SU-DHL-6 (cell line): ENCODE measurements at regions not wholly inside any gene's neighbourhood (a gene's known extent, or its start where the extent isn't known, plus 50 kb on each side); places are given as distances from the start of the nearest gene placed in this dataset.

Experiments used
- EZH2phosphoT487 ChIP-seq: fragments of 200-600 bp; sonication (generic), shearing (Covaris generic); conservative IDR thresholded peaks from 2 replicates; pipeline ENCODE4 v1.6.1; 2018; ENCODE audit warnings: mild to moderate bottlenecking, antibody characterized with exemption, low read length, moderate library complexity, mixed read lengths
- TF ChIP-seq, protein P1 (sequence below): fragments of 200-600 bp; sonication (generic); IDR thresholded peaks from one replicate; pipeline ENCODE4 v1.5.1; 2017; ENCODE audit warnings: antibody characterized with exemption, mild to moderate bottlenecking, low read length, moderate library complexity; ENCODE audit not compliant: insufficient read depth, poor library complexity, severe bottlenecking

DNA sequence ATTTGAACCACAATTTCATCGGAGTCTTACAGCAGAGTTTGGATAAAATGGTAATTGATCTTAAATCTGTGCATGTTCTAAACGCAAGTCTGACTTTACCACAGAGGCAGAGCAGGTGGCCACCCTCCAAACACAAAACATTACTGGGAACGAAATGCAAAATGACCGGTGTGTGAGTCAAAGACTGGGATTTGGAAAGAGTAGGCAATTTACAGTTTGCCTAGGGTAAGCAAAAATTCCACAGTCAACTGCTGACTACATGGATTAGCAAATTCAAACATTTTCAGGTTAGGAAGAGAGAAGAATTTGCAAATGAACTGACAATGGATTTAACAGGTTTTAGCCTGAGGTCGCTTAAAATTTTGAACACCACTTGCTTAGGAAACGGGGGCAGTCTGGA, 444.4 kb downstream of the HDGFL1 start:
- no peak for TF ChIP-seq EZH2phosphoT487
- TF ChIP-seq, protein P1, sequence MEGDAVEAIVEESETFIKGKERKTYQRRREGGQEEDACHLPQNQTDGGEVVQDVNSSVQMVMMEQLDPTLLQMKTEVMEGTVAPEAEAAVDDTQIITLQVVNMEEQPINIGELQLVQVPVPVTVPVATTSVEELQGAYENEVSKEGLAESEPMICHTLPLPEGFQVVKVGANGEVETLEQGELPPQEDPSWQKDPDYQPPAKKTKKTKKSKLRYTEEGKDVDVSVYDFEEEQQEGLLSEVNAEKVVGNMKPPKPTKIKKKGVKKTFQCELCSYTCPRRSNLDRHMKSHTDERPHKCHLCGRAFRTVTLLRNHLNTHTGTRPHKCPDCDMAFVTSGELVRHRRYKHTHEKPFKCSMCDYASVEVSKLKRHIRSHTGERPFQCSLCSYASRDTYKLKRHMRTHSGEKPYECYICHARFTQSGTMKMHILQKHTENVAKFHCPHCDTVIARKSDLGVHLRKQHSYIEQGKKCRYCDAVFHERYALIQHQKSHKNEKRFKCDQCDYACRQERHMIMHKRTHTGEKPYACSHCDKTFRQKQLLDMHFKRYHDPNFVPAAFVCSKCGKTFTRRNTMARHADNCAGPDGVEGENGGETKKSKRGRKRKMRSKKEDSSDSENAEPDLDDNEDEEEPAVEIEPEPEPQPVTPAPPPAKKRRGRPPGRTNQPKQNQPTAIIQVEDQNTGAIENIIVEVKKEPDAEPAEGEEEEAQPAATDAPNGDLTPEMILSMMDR: no peak
